HFFc6 (cell line): ENCODE measurements at regions not wholly inside any gene's neighbourhood (a gene's known extent, or its start where the extent isn't known, plus 50 kb on each side); places are given as distances from the start of the nearest gene placed in this dataset.

ENCODE experiments used
- DNase-seq: peaks from one replicate; pipeline ENCODE4 v3.0.0-alpha.2; 2018
- H3K27ac Mint-ChIP-seq: 2 replicates; pipeline ENCODE4 v1.8.0; 2020; ENCODE audit warnings: mild to moderate bottlenecking, mixed read lengths
- H3K27me3 Mint-ChIP-seq: 2 replicates; pipeline ENCODE4 v1.8.0; 2021; ENCODE audit warnings: mild to moderate bottlenecking, moderate library complexity, mixed read lengths; ENCODE audit not compliant: insufficient read depth
- H3K36me3 Mint-ChIP-seq: 2 replicates; pipeline ENCODE4 v1.8.0; 2021; ENCODE audit warnings: low read depth, mixed read lengths
- H3K4me1 Mint-ChIP-seq: 2 replicates; pipeline ENCODE4 v1.8.0; 2020; ENCODE audit warnings: low read depth, mixed read lengths
- H3K4me3 Mint-ChIP-seq: 2 replicates; pipeline ENCODE4 v1.8.0; 2020; ENCODE audit warnings: mild to moderate bottlenecking, moderate library complexity, mixed read lengths
- H3K9me3 Mint-ChIP-seq: 2 replicates; pipeline ENCODE4 v1.8.0; 2020; ENCODE audit warnings: mild to moderate bottlenecking, mixed read lengths
- TF ChIP-seq, protein P1 (sequence below): fragments of 200-600 bp; sonication (generic); IDR thresholded peaks from 2 replicates; pipeline ENCODE4 v1.5.0; 2021; ENCODE audit warnings: antibody characterized with exemption, mild to moderate bottlenecking

DNA sequence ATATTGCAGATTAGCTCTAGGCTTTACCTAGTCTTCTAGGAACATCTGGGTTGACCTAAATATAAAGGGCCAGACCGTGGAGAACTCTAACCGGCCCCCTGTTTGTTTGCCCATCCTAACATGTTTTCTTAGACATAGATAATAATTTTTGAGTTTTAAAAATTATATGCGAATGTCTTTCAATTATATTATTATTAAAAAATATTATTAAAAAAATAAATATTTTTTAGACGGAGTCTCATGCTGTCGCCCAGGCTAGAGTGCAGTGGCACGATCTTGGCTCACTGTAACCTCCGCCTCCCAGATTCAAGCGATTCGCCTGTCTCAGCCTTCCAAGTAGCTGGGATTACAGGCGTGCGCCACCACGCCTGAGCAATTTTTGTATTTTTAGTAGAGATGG, 318.5 kb downstream of the INHBA start:
- DNase-seq = no peak
- TF ChIP-seq, protein P1, sequence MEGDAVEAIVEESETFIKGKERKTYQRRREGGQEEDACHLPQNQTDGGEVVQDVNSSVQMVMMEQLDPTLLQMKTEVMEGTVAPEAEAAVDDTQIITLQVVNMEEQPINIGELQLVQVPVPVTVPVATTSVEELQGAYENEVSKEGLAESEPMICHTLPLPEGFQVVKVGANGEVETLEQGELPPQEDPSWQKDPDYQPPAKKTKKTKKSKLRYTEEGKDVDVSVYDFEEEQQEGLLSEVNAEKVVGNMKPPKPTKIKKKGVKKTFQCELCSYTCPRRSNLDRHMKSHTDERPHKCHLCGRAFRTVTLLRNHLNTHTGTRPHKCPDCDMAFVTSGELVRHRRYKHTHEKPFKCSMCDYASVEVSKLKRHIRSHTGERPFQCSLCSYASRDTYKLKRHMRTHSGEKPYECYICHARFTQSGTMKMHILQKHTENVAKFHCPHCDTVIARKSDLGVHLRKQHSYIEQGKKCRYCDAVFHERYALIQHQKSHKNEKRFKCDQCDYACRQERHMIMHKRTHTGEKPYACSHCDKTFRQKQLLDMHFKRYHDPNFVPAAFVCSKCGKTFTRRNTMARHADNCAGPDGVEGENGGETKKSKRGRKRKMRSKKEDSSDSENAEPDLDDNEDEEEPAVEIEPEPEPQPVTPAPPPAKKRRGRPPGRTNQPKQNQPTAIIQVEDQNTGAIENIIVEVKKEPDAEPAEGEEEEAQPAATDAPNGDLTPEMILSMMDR = no peak
- Mint-ChIP-seq H3K4me1 (peaks cover 31% of the 10 kb centered on the region), H3K27ac (no peak overlapping the region), H3K9me3 (no peaks in the 10 kb centered on the region), H3K4me3 (no peak overlapping the region), H3K27me3 (no peaks in the 10 kb centered on the region; the same call in 1 of the 2 replicates), H3K36me3 (no peaks in the 10 kb centered on the region)

DNA sequence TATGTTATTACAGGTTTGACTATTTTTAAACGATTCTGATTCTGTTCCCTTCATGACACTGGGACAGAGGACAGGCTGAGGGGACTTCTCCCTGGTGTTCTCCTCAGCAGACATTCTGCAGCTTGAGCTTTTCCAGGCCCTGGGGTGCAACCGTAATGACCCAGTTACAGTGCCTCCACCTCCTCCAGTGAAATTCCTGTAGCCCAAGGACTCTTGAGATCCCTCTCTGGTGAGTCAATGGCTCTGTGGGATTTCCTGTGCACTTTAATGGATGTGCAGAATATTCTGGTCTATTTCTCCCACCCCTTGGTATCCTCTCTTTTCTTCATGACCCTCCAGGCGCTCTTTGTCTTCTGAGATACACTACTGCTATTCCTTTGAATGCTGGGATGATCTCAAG, 319.3 kb downstream of the INHBA start:
- H3K4me1 Mint-ChIP-seq = peaks cover 35% of the 10 kb centered on the region
- TF ChIP-seq, protein P1 = no peak
- H3K4me3 Mint-ChIP-seq = no peak overlapping the region
- H3K27me3 Mint-ChIP-seq = no peaks in the 10 kb centered on the region; the same call in 1 of the 2 replicates
- no peak overlapping the region for H3K27ac Mint-ChIP-seq
- H3K9me3 Mint-ChIP-seq = no peaks in the 10 kb centered on the region
- H3K36me3 Mint-ChIP-seq = no peaks in the 10 kb centered on the region
- no peak for DNase-seq

DNA sequence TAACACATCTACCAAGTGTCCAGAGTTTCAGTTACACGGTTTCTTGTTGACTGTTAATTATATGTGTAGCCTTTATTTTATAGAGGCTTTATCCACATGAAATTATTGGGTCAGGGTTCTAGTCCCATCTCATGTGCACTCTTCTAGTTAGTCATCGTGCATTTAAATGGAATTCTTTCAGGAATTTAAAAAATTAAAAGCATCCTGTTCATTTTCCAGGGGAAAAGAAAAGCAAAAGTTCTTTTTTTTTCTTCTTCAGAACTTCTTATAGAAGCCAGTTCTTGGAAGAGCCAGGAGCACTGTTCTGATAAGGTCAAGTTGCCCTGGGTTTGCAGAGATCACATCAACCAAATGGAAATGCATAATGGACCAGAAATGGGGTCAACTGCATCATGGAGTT, 324.7 kb downstream of the INHBA start:
- H3K27ac Mint-ChIP-seq = no peak overlapping the region
- no peaks in the 10 kb centered on the region for H3K9me3 Mint-ChIP-seq
- H3K4me1 Mint-ChIP-seq = peaks cover 18% of the 10 kb centered on the region
- TF ChIP-seq, protein P1 = no peak
- no peak for DNase-seq
- no peak overlapping the region for H3K4me3 Mint-ChIP-seq
- H3K36me3 Mint-ChIP-seq = no peaks in the 10 kb centered on the region
- H3K27me3 Mint-ChIP-seq = no peaks in the 10 kb centered on the region; the same call in none of the 2 replicates

DNA sequence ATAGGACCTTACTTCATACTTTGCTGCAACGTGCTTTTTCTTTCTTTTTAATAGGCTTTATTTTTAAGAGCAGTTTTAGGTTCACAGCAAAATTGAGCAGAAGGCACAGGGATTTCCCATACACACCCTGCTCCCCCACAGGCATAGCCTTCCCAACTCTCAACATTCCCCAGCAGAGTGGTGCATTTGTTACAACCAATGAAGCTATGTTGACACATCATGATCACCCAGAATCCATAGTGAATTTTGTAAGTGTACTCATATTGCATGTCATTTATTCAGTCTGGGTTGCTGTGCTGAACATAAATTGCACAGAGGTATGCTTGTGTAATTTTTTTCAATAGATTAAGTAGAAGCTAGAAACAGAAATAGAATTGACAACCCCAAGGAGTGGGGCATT, 327.3 kb downstream of the INHBA start:
- H3K4me1 Mint-ChIP-seq = peaks cover 26% of the 10 kb centered on the region
- H3K9me3 Mint-ChIP-seq = no peaks in the 10 kb centered on the region
- no peaks in the 10 kb centered on the region; the same call in 1 of the 2 replicates for H3K27me3 Mint-ChIP-seq
- no peak overlapping the region for H3K27ac Mint-ChIP-seq
- H3K4me3 Mint-ChIP-seq = no peak overlapping the region
- TF ChIP-seq, protein P1 = no peak
- 0 out of 2 replicates have a peak, but pooled peaks cover 4% of the 10 kb centered on the region for H3K36me3 Mint-ChIP-seq
- no peak for DNase-seq

DNA sequence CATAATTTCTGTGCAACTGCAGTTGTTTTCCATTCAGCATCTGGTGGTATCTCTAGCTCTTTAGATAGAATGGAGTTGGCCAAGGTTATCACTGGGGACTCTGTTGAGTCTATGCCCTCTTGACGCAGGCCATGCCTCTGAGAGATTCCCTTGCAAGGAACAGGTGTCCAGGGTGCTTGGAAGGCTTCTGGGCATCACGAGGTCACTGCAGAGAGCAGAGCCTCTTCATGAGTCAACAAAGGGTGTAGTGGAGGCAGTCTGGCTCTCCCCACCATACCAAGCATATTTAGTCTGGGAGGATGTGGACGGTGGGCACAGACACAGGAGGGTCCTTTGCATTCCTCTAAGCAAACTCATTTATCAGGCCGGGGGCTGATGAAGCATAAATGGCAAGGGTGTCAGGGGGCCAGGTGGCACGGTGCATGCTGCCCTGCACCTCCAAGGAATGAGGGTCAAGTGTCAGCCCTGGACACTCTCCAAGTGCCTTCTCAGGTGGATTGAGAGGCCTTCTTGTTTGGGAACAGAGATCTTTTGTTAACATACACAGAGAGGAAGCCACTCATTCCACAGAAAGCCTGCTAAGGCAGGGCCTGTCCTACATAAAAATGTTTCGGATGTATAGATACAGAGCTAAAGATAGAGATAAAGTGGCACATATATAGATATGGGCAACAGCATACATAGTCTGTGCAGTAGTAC, 328.6 kb downstream of the INHBA start:
- no peak overlapping the region for H3K27ac Mint-ChIP-seq
- no peak overlapping the region for H3K4me3 Mint-ChIP-seq
- no peaks in the 10 kb centered on the region for H3K9me3 Mint-ChIP-seq
- H3K4me1 Mint-ChIP-seq = peaks cover 30% of the 10 kb centered on the region
- 0 out of 2 replicates have a peak, but pooled peaks cover 4% of the 10 kb centered on the region for H3K36me3 Mint-ChIP-seq
- H3K27me3 Mint-ChIP-seq = no peaks in the 10 kb centered on the region; the same call in 1 of the 2 replicates
- DNase-seq = no peak
- TF ChIP-seq, protein P1 = no peak
